Loucy (cell line): ENCODE measurements at regions not wholly inside any gene's neighbourhood (a gene's known extent, or its start where the extent isn't known, plus 50 kb on each side); places are given as distances from the start of the nearest gene placed in this dataset.

ENCODE experiments used
- H2AFZ ChIP-seq: fragments of 200-600 bp; sonication (generic); 2 replicates; pipeline ENCODE4 v1.6.0; 2016; ENCODE audit warnings: antibody characterized with exemption, mild to moderate bottlenecking, low read length, moderate library complexity
- H3F3A ChIP-seq: fragments of 200-600 bp; 2 replicates; pipeline ENCODE4 v1.6.0; 2016; ENCODE audit warnings: antibody characterized with exemption, low read depth, mild to moderate bottlenecking
- H3K27me3 ChIP-seq: fragments of 200-600 bp; sonication (generic); 2 replicates; pipeline ENCODE4 v1.6.1; 2014; ENCODE audit warnings: low read length, mild to moderate bottlenecking; ENCODE audit not compliant: insufficient read depth, poor library complexity, severe bottlenecking
- H3K36me3 ChIP-seq: fragments of 200-600 bp; sonication (generic); 2 replicates; pipeline ENCODE4 v1.6.1; 2016; ENCODE audit warnings: low read length; ENCODE audit not compliant: insufficient read depth
- H3K4me1 ChIP-seq: fragments of 200-600 bp; sonication (generic); 2 replicates; pipeline ENCODE4 v1.5.1; 2014; ENCODE audit warnings: low read length, mild to moderate bottlenecking; ENCODE audit not compliant: insufficient read depth, poor library complexity, severe bottlenecking
- H3K4me2 ChIP-seq: fragments of 200-600 bp; sonication (generic); 2 replicates; pipeline ENCODE4 v1.6.0; 2014; ENCODE audit warnings: antibody characterized with exemption, low read length, low read depth, mild to moderate bottlenecking; ENCODE audit not compliant: poor library complexity, severe bottlenecking
- H3K4me3 ChIP-seq: fragments of 200-600 bp; sonication (generic); 2 replicates; pipeline ENCODE4 v1.5.1; 2014; ENCODE audit warnings: low read length, mild to moderate bottlenecking, mixed read lengths; ENCODE audit not compliant: poor library complexity, severe bottlenecking
- H3K79me2 ChIP-seq: fragments of 200-600 bp; sonication (generic); 2 replicates; pipeline ENCODE4 v1.6.1; 2014; ENCODE audit warnings: low read length; ENCODE audit not compliant: insufficient read depth
- H3K9ac ChIP-seq: fragments of 200-600 bp; sonication (generic); 2 replicates; pipeline ENCODE4 v1.6.0; 2014; ENCODE audit warnings: mild to moderate bottlenecking, low read depth, low read length, moderate library complexity; ENCODE audit not compliant: poor library complexity, severe bottlenecking
- H3K9me2 ChIP-seq: fragments of 200-600 bp; sonication (generic); replicated peaks from 2 replicates; pipeline ENCODE4 v1.6.1; 2016; ENCODE audit warnings: low read depth, low read length, mixed read lengths
- H3K9me3 ChIP-seq: fragments of 200-600 bp; sonication (generic); 2 replicates; pipeline ENCODE4 v1.6.1; 2014; ENCODE audit warnings: mild to moderate bottlenecking, antibody characterized with exemption, low read length, low read depth; ENCODE audit not compliant: insufficient read depth
- H4K20me1 ChIP-seq: fragments of 200-600 bp; sonication (generic); 2 replicates; pipeline ENCODE4 v1.6.0; 2014; ENCODE audit warnings: antibody characterized with exemption, low read length, mild to moderate bottlenecking; ENCODE audit not compliant: insufficient read depth, poor library complexity, severe bottlenecking
- EZH2phosphoT487 ChIP-seq: fragments of 200-600 bp; IDR thresholded peaks from 2 replicates; pipeline ENCODE4 v1.6.1; 2018; ENCODE audit warnings: antibody characterized with exemption, mild to moderate bottlenecking, moderate library complexity, borderline replicate concordance
- TF ChIP-seq, protein P1 (sequence below): fragments of 200-600 bp; sonication (generic); conservative IDR thresholded peaks from 2 replicates; pipeline ENCODE4 v1.5.1; 2014; ENCODE audit warnings: mild to moderate bottlenecking, antibody characterized with exemption, low read length

DNA sequence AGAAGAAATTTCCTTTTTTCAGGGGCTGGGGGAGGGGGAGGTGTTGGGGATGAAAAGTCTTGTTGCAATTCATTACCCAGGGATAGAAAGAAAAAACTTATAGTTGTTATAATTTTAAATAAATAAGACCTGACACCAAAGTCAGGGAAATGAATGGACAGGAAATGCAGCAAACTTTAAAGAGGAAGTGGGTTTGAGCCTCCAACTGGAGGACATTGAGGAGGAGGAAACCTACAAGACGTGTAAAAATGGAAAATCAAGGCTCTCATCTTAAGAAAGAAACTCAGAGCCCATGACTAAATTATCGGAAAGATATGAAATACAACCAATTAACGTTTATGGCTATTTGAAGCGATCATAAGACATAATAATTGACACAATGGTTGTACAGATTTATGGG is 54.4 kb downstream of the NIBAN1 start:
- no peak for TF ChIP-seq EZH2phosphoT487
- TF ChIP-seq, protein P1, sequence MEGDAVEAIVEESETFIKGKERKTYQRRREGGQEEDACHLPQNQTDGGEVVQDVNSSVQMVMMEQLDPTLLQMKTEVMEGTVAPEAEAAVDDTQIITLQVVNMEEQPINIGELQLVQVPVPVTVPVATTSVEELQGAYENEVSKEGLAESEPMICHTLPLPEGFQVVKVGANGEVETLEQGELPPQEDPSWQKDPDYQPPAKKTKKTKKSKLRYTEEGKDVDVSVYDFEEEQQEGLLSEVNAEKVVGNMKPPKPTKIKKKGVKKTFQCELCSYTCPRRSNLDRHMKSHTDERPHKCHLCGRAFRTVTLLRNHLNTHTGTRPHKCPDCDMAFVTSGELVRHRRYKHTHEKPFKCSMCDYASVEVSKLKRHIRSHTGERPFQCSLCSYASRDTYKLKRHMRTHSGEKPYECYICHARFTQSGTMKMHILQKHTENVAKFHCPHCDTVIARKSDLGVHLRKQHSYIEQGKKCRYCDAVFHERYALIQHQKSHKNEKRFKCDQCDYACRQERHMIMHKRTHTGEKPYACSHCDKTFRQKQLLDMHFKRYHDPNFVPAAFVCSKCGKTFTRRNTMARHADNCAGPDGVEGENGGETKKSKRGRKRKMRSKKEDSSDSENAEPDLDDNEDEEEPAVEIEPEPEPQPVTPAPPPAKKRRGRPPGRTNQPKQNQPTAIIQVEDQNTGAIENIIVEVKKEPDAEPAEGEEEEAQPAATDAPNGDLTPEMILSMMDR: no peak
- no peak overlapping the region for H3K4me2 ChIP-seq
- no peaks in the 10 kb centered on the region for H3K4me1 ChIP-seq

DNA sequence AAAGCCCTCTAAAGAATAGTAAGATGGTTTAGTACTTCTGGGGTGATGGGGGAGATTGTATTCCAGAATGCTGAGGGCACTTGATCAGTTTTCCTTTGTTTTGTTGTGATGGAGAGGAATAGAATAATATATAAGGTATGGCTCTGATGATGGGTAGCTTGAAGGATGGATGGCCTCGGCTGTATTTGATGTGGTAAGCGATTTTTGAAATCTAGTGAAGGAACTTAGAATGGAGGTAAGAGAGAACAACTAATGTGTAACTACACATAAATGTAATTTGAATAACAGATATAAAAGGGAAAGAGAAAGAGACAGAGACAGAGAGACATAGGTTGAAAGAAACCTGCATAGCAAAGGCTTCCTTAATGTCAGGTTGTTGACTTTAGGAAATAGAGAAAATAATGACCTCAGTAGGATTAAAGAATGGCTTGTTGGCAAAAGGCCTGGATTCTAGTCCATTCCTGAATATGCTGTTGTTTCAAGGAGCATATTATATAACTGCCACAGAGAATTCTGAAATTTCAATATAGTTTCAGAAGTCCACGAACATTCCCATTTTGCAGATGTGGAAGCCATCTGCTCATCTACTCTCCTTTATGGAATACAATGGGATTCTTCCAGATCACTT is 58.7 kb downstream of the NIBAN1 start:
- no peaks in the 10 kb centered on the region for H3K36me3 ChIP-seq
- peaks cover 33% of the 10 kb centered on the region for H3K27me3 ChIP-seq
- H3K9me2 ChIP-seq: no peaks in the 10 kb centered on the region
- H3K9me3 ChIP-seq: no peaks in the 10 kb centered on the region
- no peak overlapping the region for H2AFZ ChIP-seq
- no peaks in the 10 kb centered on the region for H4K20me1 ChIP-seq
- H3F3A ChIP-seq: no peaks in the 10 kb centered on the region
- no peaks in the 10 kb centered on the region for H3K79me2 ChIP-seq
- TF ChIP-seq, protein P1: no peak
- TF ChIP-seq EZH2phosphoT487: no peak
- no peaks in the 10 kb centered on the region for H3K4me1 ChIP-seq
- H3K4me2 ChIP-seq: no peak overlapping the region
- no peak overlapping the region for H3K4me3 ChIP-seq
- no peak overlapping the region for H3K9ac ChIP-seq

More for the DNA sequence above, 54.4 kb downstream of the NIBAN1 start:
- Histone ChIP-seq H2AFZ (no peak overlapping the region), H3K9me3 (no peaks in the 10 kb centered on the region), H3K36me3 (no peaks in the 10 kb centered on the region), H3K9me2 (no peaks in the 10 kb centered on the region), H3K4me3 (no peak overlapping the region), H3K27me3 (peaks cover 49% of the 10 kb centered on the region), H3K9ac (no peak overlapping the region), H3K79me2 (no peaks in the 10 kb centered on the region), H3F3A (no peaks in the 10 kb centered on the region), H4K20me1 (no peaks in the 10 kb centered on the region)

DNA sequence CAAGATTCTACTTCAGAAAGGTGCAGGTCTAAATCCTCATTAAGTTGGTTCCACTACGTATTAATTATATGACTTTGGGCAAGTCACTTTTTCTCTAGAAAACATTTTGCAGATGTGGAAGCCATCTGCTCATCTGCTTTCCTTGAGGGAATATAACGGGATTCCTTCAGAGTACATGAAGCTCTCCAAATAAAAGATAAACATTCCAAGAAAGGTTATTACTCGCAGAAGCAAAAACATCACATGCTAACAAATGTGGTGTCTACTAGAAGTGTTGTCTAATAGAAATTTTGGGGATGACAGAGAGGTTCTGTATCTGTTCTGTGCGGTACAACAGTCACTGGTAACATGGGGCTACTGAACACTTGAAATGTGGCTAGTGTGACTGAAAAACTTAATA is 60.2 kb downstream of the NIBAN1 start:
- Histone ChIP-seq H3K36me3 (no peaks in the 10 kb centered on the region), H3K4me3 (no peak overlapping the region), H2AFZ (no peak overlapping the region), H3K27me3 (peaks cover 32% of the 10 kb centered on the region), H4K20me1 (no peaks in the 10 kb centered on the region), H3F3A (no peaks in the 10 kb centered on the region), H3K4me1 (no peaks in the 10 kb centered on the region), H3K79me2 (no peaks in the 10 kb centered on the region), H3K9me2 (no peaks in the 10 kb centered on the region), H3K9me3 (no peaks in the 10 kb centered on the region), H3K9ac (no peak overlapping the region), H3K4me2 (no peak overlapping the region)
- TF ChIP-seq, protein P1: no peak
- TF ChIP-seq EZH2phosphoT487: no peak
